Liver (tissue), 7 donors: ENCODE measurements at regions not wholly inside any gene's neighbourhood (a gene's known extent, or its start where the extent isn't known, plus 50 kb on each side); places are given as distances from the start of the nearest gene placed in this dataset.

Source experiments
- DNase-seq: peaks from one replicate; pipeline ENCODE4 v3.0.0-alpha.2; 2017; ENCODE audit warnings: low spot score
- H3K27ac ChIP-seq, 2 donors: one replicate each; pipeline ENCODE4 v1.7.0; 2013; ENCODE audit warnings: inconsistent platforms in 2 of 2, low read length in 2 of 2, control low read depth in 1 of 2, low read depth in 1 of 2, mild to moderate bottlenecking in 1 of 2
- H3K27me3 ChIP-seq, 4 donors: one replicate each; pipeline versions ENCODE4 v1.6.1 to v1.7.0; 2013; ENCODE audit warnings: low read length in 3 of 4, inconsistent platforms in 1 of 4, mild to moderate bottlenecking in 1 of 4, moderate library complexity in 1 of 4; ENCODE audit not compliant: control insufficient read depth in 4 of 4, insufficient read depth in 4 of 4
- H3K36me3 ChIP-seq, 4 donors: one replicate each; pipeline versions ENCODE4 v1.6.1 to v1.7.0; 2013; ENCODE audit warnings: low read length in 3 of 4, mild to moderate bottlenecking in 3 of 4, low read depth in 1 of 4, moderate library complexity in 1 of 4; ENCODE audit not compliant: control insufficient read depth in 4 of 4, insufficient read depth in 3 of 4
- H3K4me1 ChIP-seq, 4 donors: one replicate each; pipeline versions ENCODE4 v1.6.1 to v1.7.0; 2013; ENCODE audit warnings: low read length in 3 of 4, mild to moderate bottlenecking in 3 of 4, moderate library complexity in 1 of 4; ENCODE audit not compliant: control insufficient read depth in 4 of 4, insufficient read depth in 4 of 4
- H3K4me3 ChIP-seq, 3 donors: one replicate each; pipeline versions ENCODE4 v1.6.1 to v1.7.0; 2013; ENCODE audit warnings: low read length in 3 of 3, control low read depth in 1 of 3, low read depth in 1 of 3, mild to moderate bottlenecking in 1 of 3
- H3K9ac ChIP-seq, 2 donors: one replicate each; pipeline ENCODE4 v1.7.0; 2013; ENCODE audit warnings: low read length in 2 of 2, mild to moderate bottlenecking in 2 of 2, moderate library complexity in 2 of 2, control low read depth in 1 of 2, low read depth in 1 of 2
- H3K9me3 ChIP-seq, 4 donors: one replicate each; pipeline versions ENCODE4 v1.6.1 to v1.7.0; 2013; ENCODE audit warnings: low read length in 3 of 4; ENCODE audit not compliant: control insufficient read depth in 4 of 4
- EGR1 ChIP-seq, 2 donors: IDR thresholded peaks; 2 replicates each; pipeline ENCODE4 v1.6.1; 2016 to 2018; ENCODE audit warnings: antibody characterized with exemption in 2 of 2, low read depth in 2 of 2
- FOXA1 ChIP-seq: IDR thresholded peaks from 2 replicates; pipeline ENCODE4 v1.6.1; 2016; ENCODE audit warnings: antibody characterized with exemption
- FOXA2 ChIP-seq: IDR thresholded peaks from 2 replicates; pipeline ENCODE4 v1.6.1; 2016; ENCODE audit warnings: antibody characterized with exemption
- HNF4A ChIP-seq, 2 donors: conservative IDR thresholded peaks; 2 replicates each; pipeline ENCODE4 v1.6.1; 2016; ENCODE audit warnings: antibody characterized with exemption in 2 of 2, mild to moderate bottlenecking in 2 of 2
- HNF4G ChIP-seq: IDR thresholded peaks from 2 replicates; pipeline ENCODE4 v1.6.1; 2016; ENCODE audit warnings: antibody characterized with exemption
- NR2F2 ChIP-seq: IDR thresholded peaks from 2 replicates; pipeline ENCODE4 v1.6.1; 2016; ENCODE audit warnings: antibody characterized with exemption
- RXRA ChIP-seq, 2 donors: IDR thresholded peaks; 2 replicates each; pipeline ENCODE4 v1.6.1; 2017 to 2018; ENCODE audit warnings: antibody characterized with exemption in 2 of 2, mild to moderate bottlenecking in 1 of 2
- SP1 ChIP-seq: IDR thresholded peaks from 2 replicates; pipeline ENCODE4 v1.6.1; 2018; ENCODE audit warnings: antibody characterized with exemption, mild to moderate bottlenecking
- YY1 ChIP-seq: IDR thresholded peaks from 2 replicates; pipeline ENCODE4 v1.6.1; 2016; ENCODE audit warnings: antibody characterized with exemption, mild to moderate bottlenecking
- WGBS: extraction: QIAGEN DNeasy Blood & Tissue Kit; methylation state at CpG from one replicate; pipeline ENCODE4 v1.1.7; 2013; 5-methylcytosine and 5-hydroxymethylcytosine counted together
- TF ChIP-seq, protein P1 (sequence below): IDR thresholded peaks from 2 replicates; pipeline ENCODE4 v1.6.1; 2016; ENCODE audit warnings: antibody characterized with exemption
- TF ChIP-seq, protein P2 (sequence below): IDR thresholded peaks from 2 replicates; pipeline ENCODE4 v1.6.1; 2016; ENCODE audit warnings: antibody characterized with exemption
- TF ChIP-seq, protein P3 (sequence below): IDR thresholded peaks from 2 replicates; pipeline ENCODE4 v1.6.1; 2016; ENCODE audit warnings: antibody characterized with exemption, mild to moderate bottlenecking
- donor health status: healthy.
- donor health status: healthy.
- donor health status: healthy.
- donor health status: healthy.

DNA sequence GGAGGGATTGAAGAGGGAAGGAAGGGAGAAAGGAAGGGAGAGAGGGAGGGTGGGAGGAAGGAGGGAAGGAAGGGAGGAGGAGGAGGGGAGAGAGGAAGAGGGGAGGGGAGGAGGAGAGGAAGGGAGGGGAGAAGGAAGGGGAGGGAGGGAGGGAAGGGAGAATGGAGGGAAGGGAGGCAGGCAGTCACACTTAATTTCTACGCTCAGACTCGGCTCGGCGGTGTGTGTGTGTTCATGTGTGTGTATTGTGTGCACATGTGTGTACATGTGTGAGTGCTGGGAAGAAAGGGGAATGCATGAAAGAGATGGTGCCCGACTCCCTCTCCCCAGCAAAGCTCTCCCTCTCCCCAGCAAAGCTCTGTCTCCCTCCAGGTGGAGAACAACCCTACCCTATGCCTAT, 79.1 kb upstream of the AFDN start:
- 95% methylated on average over 5 of the region's 5 CpGs for WGBS
- Histone ChIP-seq H3K9me3 (peaks cover 0 to 5% (median 1%) of the 10 kb centered on the region in 4 donors), H3K4me3 (no peak overlapping the region), H3K9ac (no peak overlapping the region), H3K27me3 (no peaks in the 10 kb centered on the region), H3K4me1 (peaks cover 6 to 20% (median 8%) of the 10 kb centered on the region in 4 donors), H3K27ac (no peak overlapping the region), H3K36me3 (no peaks in the 10 kb centered on the region)
- TF ChIP-seq FOXA2 (no peak), HNF4G (no peak), NR2F2 (no peak), FOXA1 (no peak), RXRA (IDR thresholded peaks at IDR 0.05) (no peak)
- TF ChIP-seq, protein P1, sequence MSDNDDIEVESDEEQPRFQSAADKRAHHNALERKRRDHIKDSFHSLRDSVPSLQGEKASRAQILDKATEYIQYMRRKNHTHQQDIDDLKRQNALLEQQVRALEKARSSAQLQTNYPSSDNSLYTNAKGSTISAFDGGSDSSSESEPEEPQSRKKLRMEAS: no peak
- no peak for DNase-seq

DNA sequence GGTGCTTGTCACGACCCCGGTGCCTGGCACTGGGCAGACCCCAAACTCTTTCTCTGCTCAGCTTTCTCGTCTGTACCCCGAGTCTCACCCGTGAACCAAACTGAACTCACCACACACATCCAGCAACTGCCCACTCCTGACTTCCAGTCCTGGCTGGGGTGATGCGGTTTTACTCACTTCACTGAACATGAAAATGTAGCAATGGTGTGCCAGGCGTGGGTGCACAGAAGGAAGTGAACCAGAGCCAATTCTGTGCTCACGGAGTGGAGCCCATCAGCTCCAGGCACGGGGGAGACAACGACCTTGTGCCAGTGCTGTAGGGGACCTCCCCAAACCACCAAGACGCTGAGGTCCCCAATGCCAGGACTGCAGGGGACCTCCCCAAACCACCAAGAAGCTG, 78.7 kb upstream of the AFDN start:
- Histone ChIP-seq H3K9me3 (peaks cover 0 to 5% (median 1%) of the 10 kb centered on the region in 4 donors), H3K27me3 (no peaks in the 10 kb centered on the region), H3K27ac (no peak overlapping the region), H3K4me3 (no peak overlapping the region), H3K9ac (no peak overlapping the region), H3K4me1 (peaks cover 6 to 20% (median 8%) of the 10 kb centered on the region in 4 donors), H3K36me3 (no peaks in the 10 kb centered on the region)
- TF ChIP-seq, protein P2, sequence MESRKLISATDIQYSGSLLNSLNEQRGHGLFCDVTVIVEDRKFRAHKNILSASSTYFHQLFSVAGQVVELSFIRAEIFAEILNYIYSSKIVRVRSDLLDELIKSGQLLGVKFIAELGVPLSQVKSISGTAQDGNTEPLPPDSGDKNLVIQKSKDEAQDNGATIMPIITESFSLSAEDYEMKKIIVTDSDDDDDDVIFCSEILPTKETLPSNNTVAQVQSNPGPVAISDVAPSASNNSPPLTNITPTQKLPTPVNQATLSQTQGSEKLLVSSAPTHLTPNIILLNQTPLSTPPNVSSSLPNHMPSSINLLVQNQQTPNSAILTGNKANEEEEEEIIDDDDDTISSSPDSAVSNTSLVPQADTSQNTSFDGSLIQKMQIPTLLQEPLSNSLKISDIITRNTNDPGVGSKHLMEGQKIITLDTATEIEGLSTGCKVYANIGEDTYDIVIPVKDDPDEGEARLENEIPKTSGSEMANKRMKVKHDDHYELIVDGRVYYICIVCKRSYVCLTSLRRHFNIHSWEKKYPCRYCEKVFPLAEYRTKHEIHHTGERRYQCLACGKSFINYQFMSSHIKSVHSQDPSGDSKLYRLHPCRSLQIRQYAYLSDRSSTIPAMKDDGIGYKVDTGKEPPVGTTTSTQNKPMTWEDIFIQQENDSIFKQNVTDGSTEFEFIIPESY: no peak
- TF ChIP-seq SP1: no peak
- no peak for TF ChIP-seq RXRA (IDR thresholded peaks at IDR 0.05)
- TF ChIP-seq, protein P3, sequence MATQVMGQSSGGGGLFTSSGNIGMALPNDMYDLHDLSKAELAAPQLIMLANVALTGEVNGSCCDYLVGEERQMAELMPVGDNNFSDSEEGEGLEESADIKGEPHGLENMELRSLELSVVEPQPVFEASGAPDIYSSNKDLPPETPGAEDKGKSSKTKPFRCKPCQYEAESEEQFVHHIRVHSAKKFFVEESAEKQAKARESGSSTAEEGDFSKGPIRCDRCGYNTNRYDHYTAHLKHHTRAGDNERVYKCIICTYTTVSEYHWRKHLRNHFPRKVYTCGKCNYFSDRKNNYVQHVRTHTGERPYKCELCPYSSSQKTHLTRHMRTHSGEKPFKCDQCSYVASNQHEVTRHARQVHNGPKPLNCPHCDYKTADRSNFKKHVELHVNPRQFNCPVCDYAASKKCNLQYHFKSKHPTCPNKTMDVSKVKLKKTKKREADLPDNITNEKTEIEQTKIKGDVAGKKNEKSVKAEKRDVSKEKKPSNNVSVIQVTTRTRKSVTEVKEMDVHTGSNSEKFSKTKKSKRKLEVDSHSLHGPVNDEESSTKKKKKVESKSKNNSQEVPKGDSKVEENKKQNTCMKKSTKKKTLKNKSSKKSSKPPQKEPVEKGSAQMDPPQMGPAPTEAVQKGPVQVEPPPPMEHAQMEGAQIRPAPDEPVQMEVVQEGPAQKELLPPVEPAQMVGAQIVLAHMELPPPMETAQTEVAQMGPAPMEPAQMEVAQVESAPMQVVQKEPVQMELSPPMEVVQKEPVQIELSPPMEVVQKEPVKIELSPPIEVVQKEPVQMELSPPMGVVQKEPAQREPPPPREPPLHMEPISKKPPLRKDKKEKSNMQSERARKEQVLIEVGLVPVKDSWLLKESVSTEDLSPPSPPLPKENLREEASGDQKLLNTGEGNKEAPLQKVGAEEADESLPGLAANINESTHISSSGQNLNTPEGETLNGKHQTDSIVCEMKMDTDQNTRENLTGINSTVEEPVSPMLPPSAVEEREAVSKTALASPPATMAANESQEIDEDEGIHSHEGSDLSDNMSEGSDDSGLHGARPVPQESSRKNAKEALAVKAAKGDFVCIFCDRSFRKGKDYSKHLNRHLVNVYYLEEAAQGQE: no peak
- TF ChIP-seq, protein P1: no peak
- TF ChIP-seq EGR1 (IDR thresholded peaks at IDR 0.05; ENCODE audit: low read depth in 2 of 2): no peak
- no peak for TF ChIP-seq HNF4A (conservative IDR thresholded peaks at IDR 0.05)
- TF ChIP-seq YY1: no peak
- WGBS: 93% methylated on average over 11 of the region's 11 CpGs
- DNase-seq: no peak
